ENCODE measurements at regions not wholly inside any gene's neighbourhood (a gene's known extent, or its start where the extent isn't known, plus 50 kb on each side); places are given as distances from the start of the nearest gene placed in this dataset.
A peak's percentile ranks its signal among the peaks of the same experiment; 100 is the strongest.
"Not testable (repeated sequence)": the region's sequence is repeated elsewhere in the genome, so short reads cannot be mapped to it uniquely, and the experiment has no call there.

DNA sequence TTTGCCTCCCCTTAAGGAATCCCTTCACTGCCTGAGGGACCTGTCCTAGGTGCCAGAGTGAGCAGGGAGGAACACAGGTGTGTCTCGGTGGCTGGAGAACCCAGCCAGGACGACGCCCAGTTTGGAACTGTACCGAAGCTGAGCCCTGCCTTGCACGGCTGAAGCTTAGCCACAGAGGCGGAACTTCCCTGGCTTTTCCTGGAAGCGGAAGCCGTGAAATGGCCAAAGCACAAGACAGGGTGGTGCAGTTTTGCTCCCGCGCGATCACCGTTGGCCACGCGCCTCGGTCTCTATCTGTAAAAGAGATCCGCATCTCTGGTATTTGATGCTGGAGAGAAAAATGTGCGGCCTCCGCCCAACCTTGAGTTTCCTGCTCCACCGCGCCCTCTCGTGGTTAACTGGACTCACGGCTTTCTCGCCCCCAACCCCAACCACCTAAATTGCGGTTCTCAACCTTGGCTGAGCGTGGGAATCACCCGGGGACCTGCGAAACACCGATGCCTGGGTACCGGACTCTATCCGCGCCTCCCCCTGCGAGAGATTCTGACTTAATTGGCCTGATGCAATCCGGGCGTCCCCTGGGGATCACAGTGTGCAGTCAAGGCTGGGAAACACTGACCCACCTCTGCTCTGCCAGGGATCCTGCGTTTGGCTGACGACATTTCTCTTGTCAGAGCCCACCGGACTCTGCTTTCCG lies 70.7 kb upstream of the ABHD2 start:
- no peaks in the 10 kb centered on the region for H3K27me3 ChIP-seq (ENCODE audit: control insufficient read depth, insufficient read depth, low read length)
- no peaks in the 10 kb centered on the region for H3K9me3 ChIP-seq (ENCODE audit: control insufficient read depth, insufficient read depth, low read length)
- TF ChIP-seq CTCF (IDR thresholded peaks at IDR 0.05; ENCODE audit: low read depth, low read length), result peak; percentile 91
- H3K27ac ChIP-seq (ENCODE audit: low read depth, low read length), result peak overlapping the region; percentile 43
- peak overlapping the region; percentile 56 for H3K4me3 ChIP-seq (ENCODE audit: low read depth, low read length)
- ChIA-PET POLR2A (no interaction called here), CTCF (interaction anchor here (0.5 to 6.1 kb wide), 13 partner anchors 11 to 360 kb away, joined by 3 to 85 read pairs (median 3); no protein-coding TSS in a partner anchor)
- peak; percentile 48 for DNase-seq (ENCODE audit: low read depth, low spot score)

DNA sequence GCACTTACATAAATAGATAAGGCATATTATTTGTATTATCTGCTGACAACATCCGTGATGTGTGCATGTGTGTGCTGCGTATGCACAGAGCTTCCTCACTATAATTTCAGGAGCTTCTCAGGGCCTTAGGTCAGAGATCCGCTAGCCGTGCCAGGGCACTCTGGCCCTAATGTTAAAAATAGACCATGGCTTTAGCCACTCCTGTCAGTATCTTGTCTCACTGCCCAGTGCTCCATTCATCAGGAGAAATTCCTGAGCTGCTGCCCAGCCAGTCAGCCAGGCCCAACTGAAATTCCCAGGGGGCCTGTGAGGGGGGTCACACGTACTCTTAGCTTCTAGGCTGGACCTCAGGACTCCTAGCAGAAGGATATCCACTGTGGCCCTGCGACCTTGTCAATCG lies 70.0 kb upstream of the ABHD2 start:
- DNase-seq (ENCODE audit: low read depth, low spot score), result no peak
- no peak for TF ChIP-seq CTCF (IDR thresholded peaks at IDR 0.05; ENCODE audit: low read depth, low read length)
- ChIA-PET POLR2A (no interaction called here), CTCF (interaction anchor here (0.7 to 6.1 kb wide), 12 partner anchors 12 to 183 kb away, joined by 3 to 85 read pairs (median 4); no protein-coding TSS in a partner anchor)
- H3K4me3 ChIP-seq (ENCODE audit: low read depth, low read length), result no peak overlapping the region
- H3K27ac ChIP-seq (ENCODE audit: low read depth, low read length), result no peak overlapping the region
- H3K27me3 ChIP-seq (ENCODE audit: control insufficient read depth, insufficient read depth, low read length), result no peaks in the 10 kb centered on the region
- no peaks in the 10 kb centered on the region for H3K9me3 ChIP-seq (ENCODE audit: control insufficient read depth, insufficient read depth, low read length)

DNA sequence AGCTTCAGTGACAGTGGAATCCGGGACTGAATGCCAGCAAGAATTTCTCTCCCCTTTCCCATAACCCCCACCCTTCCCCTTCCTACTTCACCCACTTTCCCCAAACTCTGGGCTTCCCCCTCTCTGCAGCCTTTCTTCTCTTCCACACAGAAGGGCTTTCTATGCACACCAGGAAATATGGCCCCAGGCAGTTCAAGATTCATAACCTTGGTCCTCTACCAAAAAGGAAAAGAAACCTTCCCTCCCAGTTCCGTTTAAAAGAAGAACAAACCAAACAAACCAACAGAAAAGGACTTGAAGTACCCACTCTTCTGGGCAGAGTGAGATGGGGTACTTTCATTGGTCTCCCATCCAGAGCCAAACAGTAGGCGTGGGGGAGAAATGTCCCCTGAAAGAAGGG lies 68.8 kb upstream of the ABHD2 start:
- no peak for TF ChIP-seq CTCF (IDR thresholded peaks at IDR 0.05; ENCODE audit: low read depth, low read length)
- CTCF ChIA-PET, result interaction anchor here (6.1 kb wide), 1 partner anchor 115 kb away, joined by 85 read pairs; no protein-coding TSS in a partner anchor
- Histone ChIP-seq H3K4me3 (ENCODE audit: low read depth, low read length) (no peak overlapping the region), H3K9me3 (ENCODE audit: control insufficient read depth, insufficient read depth, low read length) (no peaks in the 10 kb centered on the region), H3K27ac (ENCODE audit: low read depth, low read length) (no peak overlapping the region), H3K27me3 (ENCODE audit: control insufficient read depth, insufficient read depth, low read length) (no peaks in the 10 kb centered on the region)
- POLR2A ChIA-PET, result no interaction called here
- no peak for DNase-seq (ENCODE audit: low read depth, low spot score)

- no peaks in the 10 kb centered on the region for H3K27me3 ChIP-seq (ENCODE audit: control insufficient read depth, insufficient read depth, low read length)
- CTCF ChIA-PET, result interaction anchor here (1.0 to 6.1 kb wide), 3 partner anchors 8 to 150 kb away, joined by 3 to 85 read pairs (median 6); no protein-coding TSS in a partner anchor
- no peak for DNase-seq (ENCODE audit: low read depth, low spot score)
- TF ChIP-seq CTCF (IDR thresholded peaks at IDR 0.05; ENCODE audit: low read depth, low read length), result no peak
- POLR2A ChIA-PET, result no interaction called here
- peaks cover 8% of the 10 kb centered on the region for H3K9me3 ChIP-seq (ENCODE audit: control insufficient read depth, insufficient read depth, low read length)
- no peak overlapping the region for H3K27ac ChIP-seq (ENCODE audit: low read depth, low read length)
- no peak overlapping the region for H3K4me3 ChIP-seq (ENCODE audit: low read depth, low read length)
Measured at GRCh38 chr15:89021224-89021623, 67.0 kb upstream of the ABHD2 start.

DNA sequence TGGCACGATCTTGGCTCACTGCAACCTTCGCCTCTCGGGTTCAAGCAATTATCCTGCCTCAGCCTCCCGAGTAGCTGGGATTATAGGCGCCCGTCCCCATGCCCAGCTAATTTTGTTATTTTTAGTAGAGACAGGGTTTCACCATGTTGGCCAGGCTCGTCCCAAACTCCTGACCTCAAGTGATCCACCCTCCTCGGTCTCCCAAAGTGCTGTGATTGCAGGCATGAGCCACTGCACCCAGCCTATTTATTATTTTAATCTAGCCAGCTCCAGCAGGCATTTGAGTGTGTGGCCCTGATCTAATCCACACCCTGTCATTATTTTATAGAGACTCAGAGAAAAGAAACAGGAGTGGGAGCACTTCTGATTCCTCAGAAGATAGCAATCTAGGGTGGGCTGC lies 66.4 kb upstream of the ABHD2 start:
- H3K4me3 ChIP-seq (ENCODE audit: low read depth, low read length); POLR2A ChIA-PET; H3K27me3 ChIP-seq (ENCODE audit: control insufficient read depth, insufficient read depth, low read length); DNase-seq (ENCODE audit: low read depth, low spot score); H3K27ac ChIP-seq (ENCODE audit: low read depth, low read length): not testable (repeated sequence)
- peaks cover 13% of the 10 kb centered on the region for H3K9me3 ChIP-seq (ENCODE audit: control insufficient read depth, insufficient read depth, low read length)
- CTCF ChIA-PET, result interaction anchor here (1.2 to 6.1 kb wide), 3 partner anchors 9 to 118 kb away, joined by 3 to 85 read pairs (median 6); no protein-coding TSS in a partner anchor
